HepG2 (cell line): ENCODE measurements at regions not wholly inside any gene's neighbourhood (a gene's known extent, or its start where the extent isn't known, plus 50 kb on each side); places are given as distances from the start of the nearest gene placed in this dataset.

Experiments used
- AHR ChIP-seq: IDR thresholded peaks from 2 replicates; pipeline ENCODE4 v1.6.1; 2018; ENCODE audit warnings: missing genetic modification reagents, missing compliant biosample characterization
- ATF6 ChIP-seq: sonication (generic); formaldehyde crosslinking; conservative IDR thresholded peaks from 2 replicates; pipeline ENCODE4 v1.4.0; 2020; ENCODE audit warnings: missing genetic modification reagents
- BHLHE40 ChIP-seq: IDR thresholded peaks from 2 replicates; pipeline ENCODE4 v1.6.1; 2011; ENCODE audit warnings: low read length, improper control_type of control experiment
- BORCS8-MEF2B ChIP-seq: sonication (generic); formaldehyde crosslinking; IDR thresholded peaks from 2 replicates; pipeline ENCODE4 v1.8.0; 2022; ENCODE audit warnings: mild to moderate bottlenecking, missing genetic modification reagents
- ELF4 ChIP-seq: sonication (generic); formaldehyde crosslinking; IDR thresholded peaks from 2 replicates; pipeline ENCODE4 v1.5.0; 2020; ENCODE audit warnings: missing genetic modification reagents, mild to moderate bottlenecking, moderate library complexity, borderline replicate concordance
- IKZF4 ChIP-seq: sonication (generic); formaldehyde crosslinking; IDR thresholded peaks from 2 replicates; pipeline ENCODE4 v1.5.1; 2020; ENCODE audit warnings: borderline replicate concordance, mild to moderate bottlenecking, low read depth, missing genetic modification reagents; ENCODE audit errors: not compliant biosample characterization
- MEIS1 ChIP-seq: sonication (generic); formaldehyde crosslinking; IDR thresholded peaks from 2 replicates; pipeline ENCODE4 v1.9.0; 2021; ENCODE audit warnings: mild to moderate bottlenecking, missing genetic modification reagents, moderate library complexity, borderline replicate concordance
- NBN ChIP-seq: fragments of 450-650 bp; conservative IDR thresholded peaks from 2 replicates; pipeline ENCODE4 v1.6.1; 2017
- PCBP2 ChIP-seq: fragments of 200-400 bp; formaldehyde crosslinking; optimal IDR thresholded peaks from 2 replicates; pipeline ENCODE3; 2018; ENCODE audit warnings: low read length, low read depth; ENCODE audit not compliant: poor library complexity, severe bottlenecking
- PHB2 ChIP-seq: fragments of 450-650 bp; IDR thresholded peaks from 2 replicates; pipeline ENCODE4 v1.6.1; 2018; ENCODE audit not compliant: partially characterized antibody
- PITX1 ChIP-seq: sonication (generic); formaldehyde crosslinking; IDR thresholded peaks from 2 replicates; pipeline ENCODE4 v1.5.1; 2020; ENCODE audit warnings: mild to moderate bottlenecking, missing genetic modification reagents
- PREB ChIP-seq: sonication (generic); formaldehyde crosslinking; IDR thresholded peaks from 2 replicates; pipeline ENCODE4 v1.4.0; 2020; ENCODE audit warnings: missing genetic modification reagents
- SOX6 ChIP-seq, 2 experiments: fragments of 450-650 bp in 1 of 2; sonication (generic) in 1 of 2; formaldehyde crosslinking in 1 of 2; IDR thresholded peaks; 2 replicates each; pipeline versions ENCODE4 v1.4.0 to v1.6.1; 2017 to 2020; ENCODE audit warnings: antibody characterized with exemption in 1 of 2, mild to moderate bottlenecking in 1 of 2, missing genetic modification reagents in 1 of 2
- TCF7 ChIP-seq: sonication (generic); IDR thresholded peaks from 2 replicates; pipeline ENCODE4 v1.6.1; 2016; ENCODE audit warnings: antibody characterized with exemption, low read depth
- TCF7L2 ChIP-seq: IDR thresholded peaks from 2 replicates; pipeline ENCODE4 v1.6.1; 2011; ENCODE audit warnings: mild to moderate bottlenecking, low read depth, low read length, moderate library complexity
- ZFP36L2 ChIP-seq: sonication (generic); formaldehyde crosslinking; IDR thresholded peaks from 2 replicates; pipeline ENCODE4 v1.4.0; 2020; ENCODE audit warnings: missing genetic modification reagents
- ZFP37 ChIP-seq: sonication (generic); formaldehyde crosslinking; IDR thresholded peaks from 2 replicates; pipeline ENCODE4 v1.4.0; 2020; ENCODE audit warnings: missing genetic modification reagents, borderline replicate concordance
- ZFYVE20 ChIP-seq: sonication (generic); formaldehyde crosslinking; IDR thresholded peaks from 2 replicates; pipeline ENCODE4 v1.8.0; 2023; ENCODE audit warnings: low read depth, mild to moderate bottlenecking, moderate library complexity, missing genetic modification reagents, borderline replicate concordance
- ZNF225 ChIP-seq: sonication (generic); formaldehyde crosslinking; IDR thresholded peaks from 2 replicates; pipeline ENCODE4 v1.4.0; 2020; ENCODE audit warnings: mild to moderate bottlenecking, missing genetic modification reagents
- ZNF232 ChIP-seq: sonication (generic); formaldehyde crosslinking; IDR thresholded peaks from 2 replicates; pipeline ENCODE4 v1.4.0; 2020; ENCODE audit warnings: missing genetic modification reagents, borderline replicate concordance
- ZNF496 ChIP-seq: sonication (generic); formaldehyde crosslinking; IDR thresholded peaks from 2 replicates; pipeline ENCODE4 v1.8.1; 2023; ENCODE audit warnings: mild to moderate bottlenecking, moderate library complexity, missing genetic modification reagents; ENCODE audit not compliant: insufficient replicate concordance
- ZNF547 ChIP-seq: sonication (generic); formaldehyde crosslinking; IDR thresholded peaks from 2 replicates; pipeline ENCODE4 v1.5.1; 2020; ENCODE audit warnings: mild to moderate bottlenecking, missing genetic modification reagents
- ZNF724P ChIP-seq: sonication (generic); formaldehyde crosslinking; IDR thresholded peaks from 2 replicates; pipeline ENCODE4 v1.8.0; 2022; ENCODE audit warnings: missing genetic modification reagents, borderline replicate concordance
- ZNF746 ChIP-seq: sonication (generic); formaldehyde crosslinking; IDR thresholded peaks from 2 replicates; pipeline ENCODE4 v1.8.0; 2022; ENCODE audit warnings: mild to moderate bottlenecking, missing genetic modification reagents
- ZNF781 ChIP-seq: sonication (generic); formaldehyde crosslinking; IDR thresholded peaks from 2 replicates; pipeline ENCODE4 v1.5.1; 2020; ENCODE audit warnings: borderline replicate concordance, mild to moderate bottlenecking, missing genetic modification reagents; ENCODE audit errors: not compliant biosample characterization
- ZNF800 ChIP-seq: sonication (generic); formaldehyde crosslinking; IDR thresholded peaks from 2 replicates; pipeline ENCODE4 v1.4.0; 2020; ENCODE audit warnings: missing genetic modification reagents
- ZSCAN25 ChIP-seq: sonication (generic); formaldehyde crosslinking; IDR thresholded peaks from 2 replicates; pipeline ENCODE4 v1.8.0; 2022; ENCODE audit warnings: mild to moderate bottlenecking, missing genetic modification reagents

DNA sequence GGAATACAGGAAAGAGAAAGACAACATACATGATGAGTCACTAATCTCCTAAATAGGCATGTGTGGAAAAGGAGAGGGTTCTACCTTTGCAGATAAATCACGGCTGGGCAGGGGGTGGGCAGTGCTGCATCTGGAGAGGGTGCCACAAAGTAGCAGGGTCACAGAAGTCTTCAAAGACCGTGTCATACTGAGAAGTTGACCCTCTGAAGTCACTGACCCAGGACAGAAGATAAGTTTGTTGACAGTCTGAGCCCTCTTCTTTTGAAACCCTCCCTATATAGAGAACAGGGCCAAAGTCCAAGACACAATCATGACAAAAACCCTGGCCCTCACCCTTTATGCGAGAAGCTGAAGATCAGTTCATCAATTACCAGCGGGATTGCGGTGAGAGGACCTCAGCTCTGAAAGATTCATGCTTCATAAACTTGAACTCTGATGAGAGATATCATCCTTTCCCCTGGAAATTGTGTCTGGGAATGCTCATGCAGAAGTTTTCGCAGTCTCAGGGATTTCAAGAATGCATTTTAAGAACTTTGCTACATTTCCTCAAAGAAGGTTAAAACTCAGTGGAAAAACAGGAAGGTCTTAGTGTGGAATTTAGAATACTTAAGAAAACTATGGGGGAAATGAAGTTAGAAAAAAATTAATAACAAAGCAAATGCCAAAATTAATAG is 129.5 kb downstream of the FAM124B start (continued):
- TF ChIP-seq BHLHE40 (no peak), NBN (no peak), AHR (CRISPR knock-in tag) (no peak), TCF7L2 (peak; percentile 74; the same call in 1 of the 2 replicates), ZNF225 (CRISPR knock-in tag) (no peak), ZFP36L2 (CRISPR knock-in tag) (no peak), IKZF4 (CRISPR knock-in tag) (no peak), ZNF746 (CRISPR knock-in tag) (peak; percentile 86), SOX6 (IDR thresholded peaks at IDR 0.05) (no peak), SOX6 (CRISPR knock-in tag; IDR thresholded peaks at IDR 0.05) (peak; percentile 94), ZNF781 (CRISPR knock-in tag) (no peak), PCBP2 (no peak), PITX1 (CRISPR knock-in tag) (peak; percentile 86), ZNF496 (CRISPR knock-in tag) (no peak), ZNF724P (no peak), BORCS8-MEF2B (CRISPR knock-in tag) (no peak), ATF6 (CRISPR knock-in tag) (no peak), MEIS1 (CRISPR knock-in tag) (no peak), PHB2 (no peak), PREB (no peak), ELF4 (CRISPR knock-in tag) (no peak), ZNF547 (CRISPR knock-in tag) (0 out of 2 replicates have a peak, but pooled peaks have one; percentile 38), ZSCAN25 (CRISPR knock-in tag) (peak; percentile 51; the same call in 1 of the 2 replicates), ZFP37 (no peak), ZNF800 (no peak), ZNF232 (no peak), TCF7 (peak; percentile 94), ZFYVE20 (CRISPR knock-in tag) (no peak)
